ENCODE measurements at regions not wholly inside any gene's neighbourhood (a gene's known extent, or its start where the extent isn't known, plus 50 kb on each side); places are given as distances from the start of the nearest gene placed in this dataset.

- intact Hi-C loops (cut with micrococcal nuclease; ENCODE audit: unreplicated experiment) = no loop called here
- H3K4me2 ChIP-seq (ENCODE audit: control insufficient read depth, insufficient read depth) = no peak overlapping the region
- no peaks in the 10 kb centered on the region for H4K20me1 ChIP-seq (ENCODE audit: control insufficient read depth, insufficient read depth)
- DNase-seq (ENCODE audit: low read depth, low spot score) (no peak), FAIRE-seq (no peak), ATAC-seq (no peak)
- H3K9me3 ChIP-seq (replicated peaks; ENCODE audit: control insufficient read depth, insufficient read depth, low read length) = no peaks in the 10 kb centered on the region
- no TSS peak for BruUV-seq (replicated peaks)
- H3K9ac ChIP-seq (ENCODE audit: control insufficient read depth, insufficient read depth, low read length) = no peak overlapping the region
- POLR2A ChIA-PET = no interaction called here
- H3K4me3 ChIP-seq = no peak overlapping the region
- RAD21 ChIA-PET (ENCODE audit: unreplicated experiment) = no interaction called here
- no peaks in the 10 kb centered on the region for H3K36me3 ChIP-seq (ENCODE audit: control insufficient read depth in 2 of 2, insufficient read depth in 2 of 2, low read length in 1 of 2)
- H3K27me3 ChIP-seq (replicated peaks in 1 of 2; ENCODE audit: control insufficient read depth in 2 of 2, insufficient read depth in 2 of 2, low read length in 1 of 2) = no peaks in the 10 kb centered on the region
- no peak overlapping the region for H2AFZ ChIP-seq (ENCODE audit: control insufficient read depth, low read depth, low read length)
- CTCF ChIA-PET = no interaction called here
- H3K4me1 ChIP-seq (ENCODE audit: control insufficient read depth, insufficient read depth, low read length) = no peaks in the 10 kb centered on the region
- H3K27ac ChIP-seq (ENCODE audit: control insufficient read depth, insufficient read depth) = no peak overlapping the region
- TF ChIP-seq, protein P1, sequence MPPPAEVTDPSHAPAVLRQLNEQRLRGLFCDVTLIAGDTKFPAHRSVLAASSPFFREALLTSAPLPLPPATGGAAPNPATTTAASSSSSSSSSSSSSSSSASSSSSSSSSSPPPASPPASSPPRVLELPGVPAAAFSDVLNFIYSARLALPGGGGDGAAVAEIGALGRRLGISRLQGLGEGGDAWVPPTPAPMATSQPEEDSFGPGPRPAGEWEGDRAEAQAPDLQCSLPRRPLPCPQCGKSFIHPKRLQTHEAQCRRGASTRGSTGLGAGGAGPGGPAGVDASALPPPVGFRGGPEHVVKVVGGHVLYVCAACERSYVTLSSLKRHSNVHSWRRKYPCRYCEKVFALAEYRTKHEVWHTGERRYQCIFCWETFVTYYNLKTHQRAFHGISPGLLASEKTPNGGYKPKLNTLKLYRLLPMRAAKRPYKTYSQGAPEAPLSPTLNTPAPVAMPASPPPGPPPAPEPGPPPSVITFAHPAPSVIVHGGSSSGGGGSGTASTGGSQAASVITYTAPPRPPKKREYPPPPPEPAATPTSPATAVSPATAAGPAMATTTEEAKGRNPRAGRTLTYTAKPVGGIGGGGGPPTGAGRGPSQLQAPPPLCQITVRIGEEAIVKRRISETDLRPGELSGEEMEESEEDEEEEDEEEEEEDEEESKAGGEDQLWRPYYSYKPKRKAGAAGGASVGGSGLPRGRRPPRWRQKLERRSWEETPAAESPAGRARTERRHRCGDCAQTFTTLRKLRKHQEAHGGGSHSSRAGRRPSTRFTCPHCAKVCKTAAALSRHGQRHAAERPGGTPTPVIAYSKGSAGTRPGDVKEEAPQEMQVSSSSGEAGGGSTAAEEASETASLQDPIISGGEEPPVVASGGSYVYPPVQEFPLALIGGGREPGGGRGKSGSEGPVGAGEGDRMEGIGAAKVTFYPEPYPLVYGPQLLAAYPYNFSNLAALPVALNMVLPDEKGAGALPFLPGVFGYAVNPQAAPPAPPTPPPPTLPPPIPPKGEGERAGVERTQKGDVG (CRISPR knock-in tag; IDR thresholded peaks at IDR 0.05) = no peak
- no peak for TF ChIP-seq ZNF207 (IDR thresholded peaks at IDR 0.05; ENCODE audit: borderline replicate concordance)
- SMC1A ChIA-PET (ENCODE audit: uncharacterized antibody, unreplicated experiment) = interaction anchor here (0.7 kb wide), 1 partner anchor 11 kb away, joined by 3 read pairs; no protein-coding TSS in a partner anchor
- in situ Hi-C loops (cut with MboI) = no loop called here
- 70% methylated on average over 5 of the region's 5 CpGs for WGBS (ENCODE audit: insufficient coverage, insufficient replicate concordance, low lambda C conversion rate, missing lambda C conversion rate)
- H3K79me2 ChIP-seq (ENCODE audit: control insufficient read depth, insufficient read depth, low read length) = no peaks in the 10 kb centered on the region
Observed at GRCh38 chr5:108696407-108696806, 51.3 kb upstream of the FER start.

DNA sequence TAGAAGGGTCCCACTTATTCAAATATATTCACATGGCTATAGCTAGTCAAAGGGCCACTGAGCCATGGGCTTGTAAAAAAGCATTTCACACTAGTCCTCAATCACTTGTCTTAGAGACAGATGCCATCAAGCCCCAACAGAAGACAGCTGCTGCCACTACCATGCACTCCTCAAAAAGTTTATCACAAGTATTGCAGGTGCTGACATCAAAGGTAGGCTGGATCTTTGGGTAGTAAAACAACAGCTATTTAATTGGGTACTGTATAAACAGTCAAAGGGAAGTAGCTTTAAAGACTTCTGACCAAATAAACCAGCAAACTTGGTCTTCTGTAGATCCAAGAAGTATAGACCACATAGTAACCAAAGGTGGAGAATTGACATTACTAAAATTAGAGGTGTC, 59.2 kb upstream of the FER start:
- Histone ChIP-seq H3K36me3 (ENCODE audit: control insufficient read depth in 2 of 2, insufficient read depth in 2 of 2, low read length in 1 of 2) (no peaks in the 10 kb centered on the region), H4K20me1 (ENCODE audit: control insufficient read depth, insufficient read depth) (no peaks in the 10 kb centered on the region), H3K9ac (ENCODE audit: control insufficient read depth, insufficient read depth, low read length) (no peak overlapping the region), H3K27ac (ENCODE audit: control insufficient read depth, insufficient read depth) (no peak overlapping the region), H3K4me1 (ENCODE audit: control insufficient read depth, insufficient read depth, low read length) (no peaks in the 10 kb centered on the region), H2AFZ (ENCODE audit: control insufficient read depth, low read depth, low read length) (peak overlapping the region; percentile 49), H3K79me2 (ENCODE audit: control insufficient read depth, insufficient read depth, low read length) (no peaks in the 10 kb centered on the region), H3K9me3 (replicated peaks; ENCODE audit: control insufficient read depth, insufficient read depth, low read length) (no peaks in the 10 kb centered on the region), H3K27me3 (replicated peaks in 1 of 2; ENCODE audit: control insufficient read depth in 2 of 2, insufficient read depth in 2 of 2, low read length in 1 of 2) (no peaks in the 10 kb centered on the region), H3K4me2 (ENCODE audit: control insufficient read depth, insufficient read depth) (no peak overlapping the region), H3K4me3 (no peak overlapping the region)
- 0 out of 3 replicates have a peak, but pooled peaks have one; percentile 23 for ATAC-seq
- CTCF ChIA-PET = interaction anchor here (0.8 to 1.1 kb wide), 3 partner anchors 10 to 47 kb away, joined by 3 read pairs; no protein-coding TSS in a partner anchor
- POLR2A ChIA-PET = interaction anchor here (0.7 kb wide), 1 partner anchor 40 kb away, joined by 3 read pairs; no protein-coding TSS in a partner anchor
- intact Hi-C loops (cut with micrococcal nuclease; ENCODE audit: unreplicated experiment) (loop anchor here (10.0 kb wide), 2 partner anchors 126 to 466 kb away; no protein-coding TSS in a partner anchor), in situ Hi-C loops (cut with MboI) (no loop called here)
- BruUV-seq (replicated peaks) = no TSS peak
- peak; percentile 13 for FAIRE-seq
- no peak for DNase-seq (ENCODE audit: low read depth, low spot score)
- RAD21 ChIA-PET (ENCODE audit: unreplicated experiment) = interaction anchor here (1.1 to 1.9 kb wide), 3 partner anchors 17 to 741 kb away, joined by 3 to 5 read pairs (median 4); no protein-coding TSS in a partner anchor
- SMC1A ChIA-PET (ENCODE audit: uncharacterized antibody, unreplicated experiment) = interaction anchor here (0.6 to 2.7 kb wide), 9 partner anchors 10 to 779 kb away, joined by 3 to 9 read pairs (median 3); no protein-coding TSS in a partner anchor
- TF ChIP-seq POLR2A (IDR thresholded peaks at IDR 0.05; ENCODE audit: low read depth, low read length) = no peak
- TF ChIP-seq SREBF1 (IDR thresholded peaks at IDR 0.05; ENCODE audit: low read length) = no peak
- TF ChIP-seq TAF1 (IDR thresholded peaks at IDR 0.05; ENCODE audit: borderline replicate concordance, low read depth, low read length) = no peak
- no peak for TF ChIP-seq RUNX3 (IDR thresholded peaks at IDR 0.05; ENCODE audit: low read length)
- no peak for TF ChIP-seq STAT1 (conservative IDR thresholded peaks at IDR 0.05)
- no peak for TF ChIP-seq MEF2A (IDR thresholded peaks at IDR 0.05; ENCODE audit: insufficient read depth, low read depth, low read length)
- TF ChIP-seq CUX1 (IDR thresholded peaks at IDR 0.05; ENCODE audit: insufficient replicate concordance, low read depth, low read length) = no peak
- TF ChIP-seq CHD2 (IDR thresholded peaks at IDR 0.05; ENCODE audit: borderline replicate concordance, low read depth, low read length) = no peak

Data from GM12878 (cell line).